Hepatocyte (in vitro differentiated cells): ENCODE measurements at regions not wholly inside any gene's neighbourhood (a gene's known extent, or its start where the extent isn't known, plus 50 kb on each side); places are given as distances from the start of the nearest gene placed in this dataset.

ENCODE experiments used
- DNase-seq: peaks from one replicate; pipeline ENCODE4 v3.0.0-alpha.2; 2016; ENCODE audit warnings: low spot score
- H2AFZ ChIP-seq: fragments of 200-600 bp; sonication (generic); 2 replicates; pipeline ENCODE4 v1.6.0; 2016; ENCODE audit warnings: antibody characterized with exemption, mild to moderate bottlenecking
- H3K27ac ChIP-seq: fragments of 200-600 bp; sonication (generic); 2 replicates; pipeline ENCODE4 v1.5.1; 2016; ENCODE audit warnings: mild to moderate bottlenecking
- H3K27me3 ChIP-seq: fragments of 200-600 bp; sonication (generic); 2 replicates; pipeline ENCODE4 v1.6.1; 2016
- H3K36me3 ChIP-seq: fragments of 200-600 bp; sonication (generic); replicated peaks from 2 replicates; pipeline ENCODE4 v1.5.1; 2016; ENCODE audit warnings: low read depth; ENCODE audit not compliant: insufficient read depth
- H3K4me1 ChIP-seq: fragments of 200-600 bp; sonication (generic); 2 replicates; pipeline ENCODE4 v1.5.1; 2016; ENCODE audit warnings: mild to moderate bottlenecking, moderate library complexity; ENCODE audit not compliant: insufficient read depth
- H3K4me2 ChIP-seq: fragments of 200-600 bp; sonication (generic); 2 replicates; pipeline ENCODE4 v1.6.0; 2016
- H3K4me3 ChIP-seq: fragments of 200-600 bp; sonication (generic); 2 replicates; pipeline ENCODE4 v1.5.1; 2016; ENCODE audit warnings: mild to moderate bottlenecking
- H3K79me2 ChIP-seq: fragments of 200-600 bp; sonication (generic); 2 replicates; pipeline ENCODE4 v1.6.0; 2017; ENCODE audit warnings: mild to moderate bottlenecking
- H3K9me2 ChIP-seq: fragments of 200-600 bp; sonication (generic); replicated peaks from 2 replicates; pipeline ENCODE4 v1.6.0; 2017; ENCODE audit warnings: mild to moderate bottlenecking; ENCODE audit not compliant: insufficient read depth
- H3K9me3 ChIP-seq: fragments of 200-600 bp; sonication (generic); 2 replicates; pipeline ENCODE4 v1.5.1; 2016; ENCODE audit warnings: low read depth, mild to moderate bottlenecking
- H4K20me1 ChIP-seq: fragments of 200-600 bp; sonication (generic); 2 replicates; pipeline ENCODE4 v1.6.0; 2016; ENCODE audit warnings: mild to moderate bottlenecking; ENCODE audit not compliant: insufficient read depth, poor library complexity, severe bottlenecking
- EZH2 ChIP-seq: fragments of 200-600 bp; sonication (generic); IDR thresholded peaks from 2 replicates; pipeline ENCODE4 v1.6.1; 2016; ENCODE audit warnings: antibody characterized with exemption, mild to moderate bottlenecking, borderline replicate concordance
- EZH2phosphoT487 ChIP-seq: fragments of 200-600 bp; sonication (generic); IDR thresholded peaks from one replicate; pipeline ENCODE4 v1.6.1; 2018; ENCODE audit warnings: antibody characterized with exemption, mild to moderate bottlenecking, low read depth, moderate library complexity; ENCODE audit not compliant: unreplicated experiment, severe bottlenecking
- WGBS: methylation state at CpG from one replicate; pipeline ENCODE4 v1.1.6; 2016; ENCODE audit warnings: low lambda C conversion rate; ENCODE audit errors: missing lambda C conversion rate; 5-methylcytosine and 5-hydroxymethylcytosine counted together
- TF ChIP-seq, protein P1 (sequence below): fragments of 200-600 bp; sonication (generic); IDR thresholded peaks from 2 replicates; pipeline ENCODE4 v1.5.1; 2016; ENCODE audit warnings: antibody characterized with exemption, mild to moderate bottlenecking; ENCODE audit not compliant: poor library complexity

DNA sequence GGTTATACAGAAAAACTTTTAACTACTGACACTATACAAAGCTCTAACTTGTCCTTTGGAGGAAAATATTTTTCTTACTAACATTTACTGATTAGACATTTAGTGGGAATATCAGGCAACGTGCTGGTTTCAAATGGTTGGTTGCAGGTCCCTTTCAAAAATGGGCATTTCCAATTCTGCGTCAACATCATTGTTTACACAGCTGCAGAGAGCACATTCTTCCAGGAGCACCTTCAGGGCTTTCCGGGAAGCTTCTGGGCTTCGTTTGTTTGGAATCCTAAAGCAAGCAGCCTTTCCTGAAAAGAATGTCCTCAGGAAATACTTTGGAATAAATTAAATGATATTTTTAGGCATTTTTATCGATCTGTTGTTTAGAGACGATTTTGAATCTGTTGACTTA, 289.7 kb downstream of the TRIML1 start:
- Histone ChIP-seq H3K9me3 (no peaks in the 10 kb centered on the region), H3K27me3 (no peaks in the 10 kb centered on the region), H3K9me2 (no peaks in the 10 kb centered on the region), H4K20me1 (no peaks in the 10 kb centered on the region), H3K4me3 (no peak overlapping the region), H3K36me3 (no peaks in the 10 kb centered on the region), H2AFZ (no peak overlapping the region), H3K4me1 (no peaks in the 10 kb centered on the region), H3K27ac (no peak overlapping the region), H3K4me2 (no peak overlapping the region), H3K79me2 (no peaks in the 10 kb centered on the region)
- no peak for TF ChIP-seq EZH2phosphoT487
- TF ChIP-seq, protein P1, sequence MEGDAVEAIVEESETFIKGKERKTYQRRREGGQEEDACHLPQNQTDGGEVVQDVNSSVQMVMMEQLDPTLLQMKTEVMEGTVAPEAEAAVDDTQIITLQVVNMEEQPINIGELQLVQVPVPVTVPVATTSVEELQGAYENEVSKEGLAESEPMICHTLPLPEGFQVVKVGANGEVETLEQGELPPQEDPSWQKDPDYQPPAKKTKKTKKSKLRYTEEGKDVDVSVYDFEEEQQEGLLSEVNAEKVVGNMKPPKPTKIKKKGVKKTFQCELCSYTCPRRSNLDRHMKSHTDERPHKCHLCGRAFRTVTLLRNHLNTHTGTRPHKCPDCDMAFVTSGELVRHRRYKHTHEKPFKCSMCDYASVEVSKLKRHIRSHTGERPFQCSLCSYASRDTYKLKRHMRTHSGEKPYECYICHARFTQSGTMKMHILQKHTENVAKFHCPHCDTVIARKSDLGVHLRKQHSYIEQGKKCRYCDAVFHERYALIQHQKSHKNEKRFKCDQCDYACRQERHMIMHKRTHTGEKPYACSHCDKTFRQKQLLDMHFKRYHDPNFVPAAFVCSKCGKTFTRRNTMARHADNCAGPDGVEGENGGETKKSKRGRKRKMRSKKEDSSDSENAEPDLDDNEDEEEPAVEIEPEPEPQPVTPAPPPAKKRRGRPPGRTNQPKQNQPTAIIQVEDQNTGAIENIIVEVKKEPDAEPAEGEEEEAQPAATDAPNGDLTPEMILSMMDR, result no peak
- no peak for TF ChIP-seq EZH2
- DNase-seq, result no peak
- WGBS, result 17% methylated on average over 6 of the region's 6 CpGs

GRCh38 chr4:188429965-188430364, 290.7 kb downstream of the TRIML1 start:
- TF ChIP-seq EZH2phosphoT487, result no peak
- TF ChIP-seq, protein P1, result no peak
- TF ChIP-seq EZH2, result no peak
- Histone ChIP-seq H3K36me3 (no peaks in the 10 kb centered on the region), H3K4me3 (no peak overlapping the region), H3K27ac (no peak overlapping the region), H3K4me1 (no peaks in the 10 kb centered on the region), H3K27me3 (no peaks in the 10 kb centered on the region), H3K4me2 (no peak overlapping the region), H3K79me2 (no peaks in the 10 kb centered on the region), H4K20me1 (no peaks in the 10 kb centered on the region), H3K9me3 (no peaks in the 10 kb centered on the region), H3K9me2 (no peaks in the 10 kb centered on the region), H2AFZ (no peak overlapping the region)
- no peak for DNase-seq
- whole genome bisulfite sequencing, result 85% methylated on average over 5 of the region's 5 CpGs

GRCh38 chr4:188430384-188430783, 291.1 kb downstream of the TRIML1 start:
- 36% methylated on average over 2 of the region's 2 CpGs for WGBS
- Histone ChIP-seq H3K27ac (no peak overlapping the region), H3K9me2 (no peaks in the 10 kb centered on the region), H3K4me3 (no peak overlapping the region), H2AFZ (no peak overlapping the region), H3K27me3 (no peaks in the 10 kb centered on the region), H3K4me1 (no peaks in the 10 kb centered on the region), H3K9me3 (no peaks in the 10 kb centered on the region), H3K79me2 (no peaks in the 10 kb centered on the region), H3K4me2 (no peak overlapping the region), H3K36me3 (no peaks in the 10 kb centered on the region), H4K20me1 (no peaks in the 10 kb centered on the region)
- TF ChIP-seq, protein P1, result no peak
- TF ChIP-seq EZH2 (no peak), EZH2phosphoT487 (no peak)
- no peak for DNase-seq

- TF ChIP-seq EZH2, result no peak
- no peak for TF ChIP-seq EZH2phosphoT487
- TF ChIP-seq, protein P1, result no peak
- H3K79me2 ChIP-seq, result no peaks in the 10 kb centered on the region
- no peaks in the 10 kb centered on the region for H4K20me1 ChIP-seq
- H3K4me2 ChIP-seq, result no peak overlapping the region
- no peaks in the 10 kb centered on the region for H3K4me1 ChIP-seq
- no peak for DNase-seq
- H3K27me3 ChIP-seq, result no peaks in the 10 kb centered on the region
- WGBS, result 85% methylated on average over 7 of the region's 7 CpGs
- H3K36me3 ChIP-seq, result no peaks in the 10 kb centered on the region
- H2AFZ ChIP-seq, result no peak overlapping the region
- H3K4me3 ChIP-seq, result no peak overlapping the region
- no peaks in the 10 kb centered on the region for H3K9me2 ChIP-seq
- H3K27ac ChIP-seq, result no peak overlapping the region
- H3K9me3 ChIP-seq, result no peaks in the 10 kb centered on the region
Observed at GRCh38 chr4:188432328-188432727, 293.1 kb downstream of the TRIML1 start.
